Endothelial cell of umbilical vein (primary cell): ENCODE measurements at regions not wholly inside any gene's neighbourhood (a gene's known extent, or its start where the extent isn't known, plus 50 kb on each side); places are given as distances from the start of the nearest gene placed in this dataset.
"Not testable (repeated sequence)": the region's sequence is repeated elsewhere in the genome, so short reads cannot be mapped to it uniquely, and the experiment has no call there.

Experiments used
- BruUV-seq: library from RNA; stranded (reverse); fragments of 400-500 nt; replicated peaks from 2 replicates; lab custom pipeline; 2021; lab: Mats Ljungman, UMichigan
- CTCF ChIA-PET: fragments of 300-600, 350-600 bp; sonication (Branson Sonifier 250); formaldehyde crosslinking; loops from one replicate; lab custom pipeline; 2021; ENCODE audit warnings: antibody characterized with exemption, inconsistent platforms; lab: Charles Lee
- POLR2A ChIA-PET: fragments of 300-600, 350-600 bp; sonication (Branson Sonifier 250); formaldehyde crosslinking; loops from one replicate; lab custom pipeline; 2021; ENCODE audit warnings: antibody characterized with exemption, inconsistent platforms; lab: Charles Lee
- DNase-seq: peaks from one replicate; pipeline ENCODE4 v3.0.0-alpha.2; 2011; ENCODE audit warnings: low read depth, low spot score
- FAIRE-seq: peaks from 2 replicates; lab custom pipeline; 2011; peaks lifted over from hg19 to GRCh38; lab: Jason Lieb, UNC
- H2AFZ ChIP-seq: 2 replicates; pipeline ENCODE4 v1.6.0; 2012; ENCODE audit warnings: low read depth, low read length, control low read depth, inconsistent platforms
- H3K27ac ChIP-seq: 2 replicates; pipeline ENCODE4 v1.5.1; 2011; ENCODE audit warnings: low read depth, mild to moderate bottlenecking, control low read depth, low read length, moderate library complexity; ENCODE audit not compliant: insufficient read depth
- H3K27me3 ChIP-seq, 2 experiments: 2 replicates each; pipeline versions ENCODE4 v1.6.0 to v1.6.1; 2011; ENCODE audit warnings: low read length in 2 of 2, mixed read lengths in 1 of 2; ENCODE audit not compliant: control insufficient read depth in 2 of 2, insufficient read depth in 2 of 2
- H3K36me3 ChIP-seq, 2 experiments: 2 replicates in 1 of 2; 3 replicates in 1 of 2; pipeline ENCODE4 v1.5.1; 2011; ENCODE audit warnings: low read length in 2 of 2, mild to moderate bottlenecking in 1 of 2, moderate library complexity in 1 of 2; ENCODE audit not compliant: control insufficient read depth in 2 of 2, insufficient read depth in 2 of 2; ENCODE audit errors: extremely low read depth in 1 of 2
- H3K4me1 ChIP-seq: 3 replicates; pipeline ENCODE4 v1.5.1; 2011; ENCODE audit warnings: mild to moderate bottlenecking, low read length; ENCODE audit not compliant: control insufficient read depth, insufficient read depth; ENCODE audit errors: extremely low read depth
- H3K4me2 ChIP-seq: 2 replicates; pipeline ENCODE4 v1.6.1; 2011; ENCODE audit warnings: low read length, control low read depth, mixed read lengths; ENCODE audit not compliant: insufficient read depth
- H3K4me3 ChIP-seq, 3 experiments: fragments of 200-600 bp in 1 of 3; sonication (generic), shearing (Covaris generic) in 1 of 3; replicated peaks in 1 of 3; 2 replicates each; pipeline ENCODE4 v1.5.1; 2011 to 2016; ENCODE audit warnings: control low read depth in 3 of 3, low read length in 3 of 3, mild to moderate bottlenecking in 2 of 3, inconsistent platforms in 1 of 3, low read depth in 1 of 3, moderate library complexity in 1 of 3; ENCODE audit not compliant: insufficient read depth in 1 of 3
- H3K79me2 ChIP-seq: 2 replicates; pipeline ENCODE4 v1.6.0; 2012; ENCODE audit warnings: low read length, inconsistent platforms; ENCODE audit not compliant: control insufficient read depth, insufficient read depth
- H3K9ac ChIP-seq: replicated peaks from 2 replicates; pipeline ENCODE3; 2011; ENCODE audit warnings: low read length, control low read depth; ENCODE audit not compliant: insufficient read depth; ENCODE audit errors: extremely low read depth
- H3K9me1 ChIP-seq: replicated peaks from 3 replicates; pipeline ENCODE4 v1.6.0; 2011; ENCODE audit warnings: mild to moderate bottlenecking, low read length; ENCODE audit not compliant: control insufficient read depth, insufficient read depth; ENCODE audit errors: extremely low read depth
- H3K9me3 ChIP-seq: replicated peaks from 2 replicates; pipeline ENCODE4 v1.5.1; 2012; ENCODE audit warnings: low read length, inconsistent platforms; ENCODE audit not compliant: control insufficient read depth, insufficient read depth
- H4K20me1 ChIP-seq: replicated peaks from 2 replicates; pipeline ENCODE3; 2011; ENCODE audit warnings: mild to moderate bottlenecking, low read length; ENCODE audit not compliant: control insufficient read depth, insufficient read depth; ENCODE audit errors: extremely low read depth
- FOS ChIP-seq: IDR thresholded peaks from 2 replicates; pipeline ENCODE4 v1.6.1; 2011; ENCODE audit warnings: mild to moderate bottlenecking, low read length, moderate library complexity, borderline replicate concordance; ENCODE audit not compliant: insufficient read depth
- POLR2A ChIP-seq: IDR thresholded peaks from 2 replicates; pipeline ENCODE4 v1.6.1; 2012; ENCODE audit warnings: low read depth, mild to moderate bottlenecking, control low read depth, low read length
- dilution Hi-C: fragments of 300-500 bp; cut with MboI; formaldehyde crosslinking; loops from one replicate; pipeline ENCODE4 v1.15.0; 2019; ENCODE audit warnings: low sequenced_read_pairs; ENCODE audit not compliant: extremely low pct_ligation_motif_present
- intact Hi-C: fragments of 100-400 bp; cut with micrococcal nuclease; formaldehyde crosslinking; loops from one replicate; pipeline ENCODE4 v1.10.0; 2022
- TF ChIP-seq, protein P1 (sequence below): IDR thresholded peaks from 2 replicates; pipeline ENCODE4 v1.6.1; 2011; ENCODE audit not compliant: insufficient read depth, insufficient read length

DNA sequence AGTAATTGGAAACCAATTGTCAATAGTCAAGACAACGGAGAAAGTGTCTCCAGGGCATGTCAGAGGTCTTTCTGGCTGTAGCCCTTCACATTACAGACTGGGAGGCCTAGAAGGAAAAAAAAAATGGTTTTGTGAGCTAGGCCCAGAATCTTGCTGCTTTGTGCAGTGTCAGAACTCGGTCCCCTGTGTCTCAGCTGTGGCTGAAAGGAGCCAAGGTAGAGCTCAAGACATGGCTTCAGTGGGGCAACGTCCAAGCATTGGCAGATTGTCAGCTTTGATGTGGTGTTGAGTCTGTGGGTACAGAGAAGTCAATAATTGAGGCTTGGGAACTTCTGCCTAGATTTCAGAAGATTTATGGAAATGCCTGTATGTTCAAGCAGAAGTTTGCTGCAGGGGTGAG, 103.0 kb downstream of the UGT2B28 start:
- POLR2A ChIA-PET = no interaction called here
- H3K4me3 ChIP-seq = no peak overlapping the region
- no peaks in the 10 kb centered on the region for H3K27me3 ChIP-seq
- no peaks in the 10 kb centered on the region for H3K9me1 ChIP-seq
- no peaks in the 10 kb centered on the region for H3K79me2 ChIP-seq
- TF ChIP-seq POLR2A = no peak
- TF ChIP-seq FOS = no peak
- TF ChIP-seq, protein P1, sequence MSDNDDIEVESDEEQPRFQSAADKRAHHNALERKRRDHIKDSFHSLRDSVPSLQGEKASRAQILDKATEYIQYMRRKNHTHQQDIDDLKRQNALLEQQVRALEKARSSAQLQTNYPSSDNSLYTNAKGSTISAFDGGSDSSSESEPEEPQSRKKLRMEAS = no peak
- no peaks in the 10 kb centered on the region for H3K36me3 ChIP-seq
- H3K4me1 ChIP-seq = no peaks in the 10 kb centered on the region
- no peaks in the 10 kb centered on the region for H4K20me1 ChIP-seq
- no peak for DNase-seq
- CTCF ChIA-PET = no interaction called here
- H3K9me3 ChIP-seq = no peaks in the 10 kb centered on the region
- no peak overlapping the region for H2AFZ ChIP-seq
- no peak overlapping the region for H3K4me2 ChIP-seq
- dilution Hi-C loops = no loop called here
- H3K9ac ChIP-seq = no peak overlapping the region
- BruUV-seq = no TSS peak
- no peak overlapping the region for H3K27ac ChIP-seq
- no peak for FAIRE-seq
- intact Hi-C loops = no loop called here

- H2AFZ ChIP-seq, intact Hi-C loops, H3K36me3 ChIP-seq, CTCF ChIA-PET, H3K9me3 ChIP-seq, H3K27me3 ChIP-seq, H3K9me1 ChIP-seq, H3K4me1 ChIP-seq, BruUV-seq, dilution Hi-C loops, FAIRE-seq, H4K20me1 ChIP-seq, POLR2A ChIA-PET, DNase-seq, H3K79me2 ChIP-seq, H3K4me3 ChIP-seq, H3K9ac ChIP-seq, H3K27ac ChIP-seq, H3K4me2 ChIP-seq: not testable (repeated sequence)
Measured at GRCh38 chr4:69389111-69389510, 106.6 kb downstream of the UGT2B4 start.
